ENCODE measurements at regions not wholly inside any gene's neighbourhood (a gene's known extent, or its start where the extent isn't known, plus 50 kb on each side); places are given as distances from the start of the nearest gene placed in this dataset.

DNA sequence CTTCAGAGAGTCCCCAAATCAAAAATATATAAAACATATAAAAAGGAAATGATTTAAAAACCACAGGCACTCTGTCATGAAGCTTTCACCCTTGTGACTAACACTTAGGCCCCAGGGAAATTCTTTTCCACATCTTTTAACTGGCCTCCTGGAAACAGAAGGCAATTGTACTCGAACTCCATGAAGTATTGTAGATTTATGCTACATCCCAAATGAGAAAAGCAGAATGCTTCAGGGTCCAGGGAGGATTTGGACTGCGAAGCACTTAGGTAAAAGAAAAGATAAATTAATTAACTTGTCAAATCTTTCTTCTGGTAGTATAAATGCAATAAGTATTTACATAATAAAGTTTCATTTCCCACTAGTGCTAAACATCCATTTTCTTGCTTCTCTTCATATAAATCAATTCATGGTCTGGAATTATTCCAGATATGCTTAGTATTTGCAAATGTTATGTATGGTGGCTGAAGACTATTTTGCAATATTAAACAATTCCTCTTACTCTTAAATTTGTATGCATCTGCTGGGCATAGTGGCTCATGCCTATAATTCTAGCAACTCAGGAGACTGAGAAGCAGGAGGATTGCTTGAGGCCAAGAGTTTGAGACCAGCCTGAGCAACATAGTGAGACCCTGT lies 64.9 kb upstream of the ELL2 start:
- H3K79me1 ChIP-seq (ENCODE audit: low read depth, low read length): no peaks in the 10 kb centered on the region
- H3K4me1 ChIP-seq (replicated peaks in 1 of 4; ENCODE audit: control insufficient read depth in 3 of 4, insufficient read depth in 4 of 4, low read length in 3 of 4): no peaks in the 10 kb centered on the region
- no peak overlapping the region for H2BK12ac ChIP-seq (ENCODE audit: low read depth, low read length)
- no peaks in the 10 kb centered on the region for H3K36me3 ChIP-seq (ENCODE audit: control insufficient read depth in 2 of 4, insufficient read depth in 4 of 4, low read length in 3 of 4)
- no peak overlapping the region for H2AK5ac ChIP-seq (ENCODE audit: low read depth, low read length)
- H4K5ac ChIP-seq (ENCODE audit: insufficient read length, low read depth, low read length): no peak overlapping the region
- H3K27ac ChIP-seq (ENCODE audit: low read depth, low read length): no peak overlapping the region
- H4K91ac ChIP-seq (replicated peaks; ENCODE audit: insufficient read length, low read length): no peak overlapping the region
- no peaks in the 10 kb centered on the region for H3K23me2 ChIP-seq (ENCODE audit: low read depth, low read length)
- no peaks in the 10 kb centered on the region for H3K27me3 ChIP-seq (replicated peaks in 1 of 4; ENCODE audit: control insufficient read depth in 3 of 4, extremely low read depth in 1 of 4, insufficient read depth in 3 of 4, low read length in 3 of 4)
- H2AFZ ChIP-seq (ENCODE audit: low read length): no peak overlapping the region
- no peak overlapping the region for H2BK120ac ChIP-seq (replicated peaks; ENCODE audit: low read depth, low read length)
- H4K8ac ChIP-seq (ENCODE audit: extremely low read depth, insufficient read depth, low read length): no peak overlapping the region
- no peak overlapping the region for H3K9ac ChIP-seq (replicated peaks in 1 of 4; ENCODE audit: extremely low read depth in 1 of 4, low read depth in 3 of 4, low read length in 3 of 4)
- no peak overlapping the region for H2BK5ac ChIP-seq (ENCODE audit: low read depth, low read length)
- H2BK15ac ChIP-seq (ENCODE audit: low read length): no peak overlapping the region
- no peak overlapping the region for H3K18ac ChIP-seq (ENCODE audit: extremely low read depth, low read length)
- WGBS, 2 experiments (ENCODE audit: extremely low coverage in 1 of 2, insufficient coverage in 1 of 2, insufficient read length in 1 of 2, insufficient replicate concordance in 2 of 2, low coverage in 1 of 2, low lambda C conversion rate in 2 of 2, missing lambda C conversion rate in 1 of 2): 92% methylated on average over 2 of the region's 2 CpGs; no CpG with 5 or more reads in 1 of the 2 experiments
- no peaks in the 10 kb centered on the region for H3K9me3 ChIP-seq (ENCODE audit: insufficient read depth in 2 of 2, low read depth in 1 of 2, low read length in 1 of 2)
- no peak overlapping the region for H3K56ac ChIP-seq (replicated peaks; ENCODE audit: insufficient read length, low read depth, low read length)
- H3K4me2 ChIP-seq (ENCODE audit: insufficient read depth in 1 of 2, low read depth in 2 of 2, low read length in 2 of 2): no peak overlapping the region
- H2BK20ac ChIP-seq (ENCODE audit: low read length): no peak overlapping the region
- DNase-seq (ENCODE audit: low read depth in 1 of 2, low spot score in 2 of 2) (no peak), FAIRE-seq (no peak)
- H3K79me2 ChIP-seq (ENCODE audit: control insufficient read depth in 1 of 2, insufficient read depth in 2 of 2, low read length in 2 of 2): no peaks in the 10 kb centered on the region
- ChIA-PET CTCF (ENCODE audit: partially characterized antibody) (interaction anchor here (1.1 to 1.7 kb wide), 2 partner anchors 12 to 42 kb away, joined by 3 to 4 read pairs; no protein-coding TSS in a partner anchor), POLR2A (ENCODE audit: partially characterized antibody) (no interaction called here)
- no peak for TF ChIP-seq RBBP5 (IDR thresholded peaks at IDR 0.05; ENCODE audit: borderline replicate concordance, low read depth, low read length)
- TF ChIP-seq TBP (IDR thresholded peaks at IDR 0.05; ENCODE audit: low read depth, low read length): no peak
- no peak for TF ChIP-seq SUZ12 (IDR thresholded peaks at IDR 0.05; ENCODE audit: low read length)
- no peak for TF ChIP-seq EZH2 (IDR thresholded peaks at IDR 0.05; ENCODE audit: low read depth, low read length, severe bottlenecking)
- TF ChIP-seq RNF2 (IDR thresholded peaks at IDR 0.05; ENCODE audit: borderline replicate concordance, low read depth, low read length, missing control alignments, poor library complexity, severe bottlenecking): no peak
- TF ChIP-seq, protein P1, sequence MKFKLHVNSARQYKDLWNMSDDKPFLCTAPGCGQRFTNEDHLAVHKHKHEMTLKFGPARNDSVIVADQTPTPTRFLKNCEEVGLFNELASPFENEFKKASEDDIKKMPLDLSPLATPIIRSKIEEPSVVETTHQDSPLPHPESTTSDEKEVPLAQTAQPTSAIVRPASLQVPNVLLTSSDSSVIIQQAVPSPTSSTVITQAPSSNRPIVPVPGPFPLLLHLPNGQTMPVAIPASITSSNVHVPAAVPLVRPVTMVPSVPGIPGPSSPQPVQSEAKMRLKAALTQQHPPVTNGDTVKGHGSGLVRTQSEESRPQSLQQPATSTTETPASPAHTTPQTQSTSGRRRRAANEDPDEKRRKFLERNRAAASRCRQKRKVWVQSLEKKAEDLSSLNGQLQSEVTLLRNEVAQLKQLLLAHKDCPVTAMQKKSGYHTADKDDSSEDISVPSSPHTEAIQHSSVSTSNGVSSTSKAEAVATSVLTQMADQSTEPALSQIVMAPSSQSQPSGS (IDR thresholded peaks at IDR 0.05; ENCODE audit: low read length): no peak
- TF ChIP-seq RFX5 (IDR thresholded peaks at IDR 0.05; ENCODE audit: borderline replicate concordance, low read depth, low read length): no peak
- TF ChIP-seq SIN3A (conservative IDR thresholded peaks at IDR 0.05 in 1 of 2, IDR thresholded peaks at IDR 0.05 in 1 of 2; ENCODE audit: low read depth in 1 of 2, low read length in 2 of 2): no peak
- TF ChIP-seq MAFK (IDR thresholded peaks at IDR 0.05; ENCODE audit: low read depth, low read length): no peak
- no peak for TF ChIP-seq TEAD4 (IDR thresholded peaks at IDR 0.05; ENCODE audit: low read depth, low read length)
- no peak overlapping the region for H3K14ac ChIP-seq (ENCODE audit: insufficient read length)
- no peak overlapping the region for H3K4me3 ChIP-seq (ENCODE audit: extremely low read depth in 1 of 4, insufficient read depth in 2 of 4, low read depth in 3 of 4, low read length in 4 of 4)
- no peak overlapping the region for H3K4ac ChIP-seq (replicated peaks; ENCODE audit: insufficient read length, low read depth, low read length)
- no peak overlapping the region for H3K23ac ChIP-seq (ENCODE audit: insufficient read length)
- no peaks in the 10 kb centered on the region for H4K20me1 ChIP-seq (replicated peaks in 1 of 2; ENCODE audit: control insufficient read depth in 1 of 2, insufficient read depth in 2 of 2, low read length in 2 of 2)

Measured in H1 (cell line).